NCI-H446 treated with DMSO at 0.1 percent for 48 hours (cell line): ENCODE measurements at regions not wholly inside any gene's neighbourhood (a gene's known extent, or its start where the extent isn't known, plus 50 kb on each side); places are given as distances from the start of the nearest gene placed in this dataset.

Experiments used
- DNase-seq: peaks from one replicate; lab custom pipeline; 2025; lab: John Stamatoyannopoulos, UW

DNA sequence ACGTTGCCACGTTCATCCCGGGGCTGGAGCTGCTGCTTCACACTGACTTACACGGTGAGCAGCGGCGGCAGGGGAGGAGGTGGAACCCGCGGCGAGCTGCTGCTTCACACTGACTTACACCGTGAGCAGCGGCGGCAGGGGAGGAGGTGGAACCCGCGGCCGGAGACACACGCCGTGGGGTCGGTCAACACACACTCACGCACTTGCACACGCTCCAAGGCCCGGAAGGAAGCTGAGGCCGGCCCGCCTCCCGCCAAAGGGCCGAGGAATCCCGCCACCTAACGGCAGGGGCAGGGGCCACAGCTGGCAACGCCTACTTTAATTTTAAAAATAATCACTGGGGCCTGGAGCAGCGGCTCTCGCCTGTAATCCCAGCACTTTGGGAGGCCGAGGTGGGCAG, 94.4 kb upstream of the FOXC1 start:
- DNase-seq: no peak

DNA sequence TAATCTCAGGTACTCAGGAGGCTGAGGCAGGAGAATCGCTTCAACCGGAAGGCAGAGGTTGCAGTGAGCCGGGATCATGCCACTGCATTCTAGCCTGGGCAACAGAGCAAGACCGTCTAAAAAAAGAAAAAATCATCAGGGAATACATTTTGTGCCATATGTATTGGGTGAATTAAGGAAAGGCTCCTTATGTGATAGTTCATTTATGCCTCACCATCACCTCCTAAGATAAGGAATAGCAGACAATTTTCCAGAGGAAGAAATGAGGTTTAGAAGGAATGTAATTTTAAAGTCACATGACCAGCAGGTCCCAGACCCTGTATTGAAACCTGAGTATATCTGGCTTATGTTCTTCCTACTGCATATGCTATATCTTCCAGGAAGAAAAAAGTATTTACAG, 93.9 kb upstream of the FOXC1 start:
- DNase-seq: no peak

DNA sequence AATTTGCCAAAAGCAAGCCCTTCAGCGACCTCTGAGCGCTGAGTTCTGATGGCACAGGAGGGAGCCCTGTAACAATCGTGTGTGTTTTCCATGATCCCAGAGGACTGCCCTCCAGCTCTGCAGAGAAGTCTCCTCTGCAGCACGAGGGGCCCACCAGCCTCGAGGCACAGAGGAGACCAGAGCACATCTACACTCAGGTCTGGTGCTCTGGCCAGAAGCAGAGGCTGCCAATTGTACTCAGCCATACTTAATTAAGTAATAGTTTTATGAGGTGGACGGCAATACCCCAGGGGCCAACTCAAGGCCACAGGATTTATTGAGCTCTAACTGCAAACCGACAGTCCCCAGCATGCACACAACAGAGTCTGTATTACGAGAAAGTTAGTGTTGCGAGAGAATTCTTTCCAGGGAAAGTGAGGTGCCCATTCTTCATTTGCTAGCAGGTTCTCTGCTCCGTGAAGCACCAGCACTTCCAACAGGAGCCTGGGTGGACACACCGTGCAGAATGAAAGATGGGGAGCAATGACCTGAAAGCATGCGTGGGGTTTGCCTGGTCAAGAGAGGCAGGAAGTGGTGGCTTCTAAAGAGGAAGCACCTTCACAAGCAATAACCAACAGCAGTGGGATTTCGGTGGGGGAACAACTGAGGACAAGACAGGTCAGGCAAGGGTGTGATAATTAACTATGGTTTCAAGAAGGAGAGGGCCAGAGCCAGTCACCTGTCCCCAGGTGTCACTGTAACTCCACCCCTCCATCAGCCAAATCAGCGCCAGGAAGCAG, 92.8 kb upstream of the FOXC1 start:
- DNase-seq: no peak

DNA sequence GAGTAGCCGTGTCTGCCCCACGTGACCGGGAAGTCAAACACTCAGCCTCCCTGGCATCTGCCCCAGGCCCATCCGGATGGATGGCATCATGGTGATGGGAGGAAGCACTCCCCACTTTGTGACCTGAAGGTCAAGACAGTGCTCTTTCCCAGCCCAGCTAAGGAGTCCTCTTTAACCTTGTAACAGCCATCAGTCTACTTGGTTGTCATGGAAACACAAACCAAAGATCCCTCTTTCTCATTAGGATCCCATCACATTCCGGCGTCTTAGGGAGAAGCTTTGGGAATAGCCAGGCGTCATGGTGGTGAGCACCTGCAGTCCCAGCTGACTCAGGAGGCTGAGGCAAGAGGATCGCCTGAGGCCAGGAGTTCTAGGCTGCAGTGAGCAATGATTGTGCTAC, 90.9 kb upstream of the FOXC1 start:
- DNase-seq: no peak

DNA sequence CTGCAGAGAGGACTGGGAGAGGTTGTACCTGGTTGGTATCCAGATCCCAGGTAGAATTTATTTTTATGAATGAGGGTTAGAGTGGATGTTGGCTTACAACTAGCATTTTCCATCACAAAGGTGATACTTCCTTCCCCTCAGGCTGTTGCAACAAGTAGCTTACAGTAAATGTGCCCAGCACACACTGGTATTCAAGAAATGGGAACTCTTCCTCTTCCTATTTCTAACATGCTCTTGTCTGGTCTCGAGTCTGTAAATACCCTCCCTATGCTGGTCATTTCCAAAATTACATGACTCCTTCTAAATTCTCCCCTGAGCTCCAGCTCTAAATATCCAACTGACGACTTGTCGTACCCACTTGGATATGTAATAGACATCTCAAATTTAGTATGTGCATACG, 90.1 kb upstream of the FOXC1 start:
- DNase-seq: no peak

DNA sequence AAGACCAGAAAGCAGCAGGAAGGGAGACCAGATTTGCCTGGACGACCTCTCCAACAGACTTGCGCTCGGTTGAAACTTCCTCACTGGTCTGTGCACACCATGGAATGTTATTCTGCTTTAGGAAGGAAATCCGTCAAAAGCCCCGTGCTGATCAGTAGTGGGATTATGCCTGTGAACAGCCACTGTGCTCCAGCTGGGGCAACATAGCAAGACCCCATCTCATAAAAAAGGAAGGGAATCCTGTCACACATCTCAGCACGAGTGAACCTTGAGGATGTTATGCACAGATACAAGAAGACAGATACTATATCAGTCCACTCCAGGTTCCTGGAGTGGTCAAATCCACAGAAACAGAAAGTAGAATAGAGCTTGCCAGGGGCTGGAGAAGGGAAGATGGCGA, 86.9 kb upstream of the FOXC1 start:
- DNase-seq: no peak

DNA sequence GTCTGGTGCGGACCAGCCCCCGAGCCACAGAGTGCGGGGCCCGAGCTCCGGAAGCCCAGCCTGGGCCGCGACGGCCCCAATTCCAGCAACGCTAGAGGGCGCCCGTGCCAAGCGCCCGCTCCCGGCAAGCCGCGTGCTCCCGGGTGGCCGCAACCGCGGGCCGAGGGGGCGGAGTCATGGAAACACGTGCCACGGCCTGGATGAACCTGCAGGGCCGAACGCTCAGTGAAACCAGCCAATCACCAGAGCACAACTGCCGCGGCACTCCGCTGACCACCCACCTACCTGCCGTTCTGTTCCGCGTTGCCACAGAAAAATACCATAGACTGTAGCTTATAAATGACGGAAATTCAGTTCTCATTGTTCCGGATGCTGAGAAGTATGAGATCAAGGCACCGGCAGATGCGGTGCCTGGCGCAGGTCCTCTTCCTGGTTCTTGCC, 85.7 kb upstream of the FOXC1 start:
- DNase-seq: no peak

DNA sequence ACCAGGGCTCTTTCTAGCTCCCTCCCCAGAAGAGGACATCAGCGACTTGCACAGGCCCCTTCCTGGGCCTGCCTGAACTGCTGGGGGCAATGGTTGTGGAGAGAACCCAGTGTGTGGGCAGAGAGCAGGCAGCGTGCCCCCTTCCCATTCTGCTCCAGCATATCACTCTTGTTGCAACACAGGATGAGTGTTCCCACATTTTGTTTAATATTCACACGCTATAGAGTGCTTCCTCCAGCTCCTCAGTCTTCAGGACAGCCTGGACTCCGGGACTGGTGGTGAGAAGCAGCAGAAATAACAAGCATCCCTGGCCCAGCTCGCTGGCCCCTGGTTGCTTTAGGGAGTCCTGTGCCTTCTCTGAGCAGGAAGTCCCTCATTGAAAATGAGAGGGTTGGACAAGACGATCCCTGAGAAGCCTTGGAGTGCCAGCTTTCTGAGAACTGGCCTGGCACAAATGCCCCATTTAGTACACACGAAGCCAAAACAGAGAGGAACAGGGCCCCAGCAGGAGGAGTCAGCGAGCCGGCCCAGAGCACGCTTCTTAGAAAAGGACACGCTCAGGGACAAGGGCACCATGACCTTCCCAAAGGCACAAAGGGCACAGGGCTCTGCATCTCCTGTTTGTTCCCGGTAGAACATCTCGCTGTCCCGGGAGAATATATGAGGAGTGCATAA, 84.2 kb upstream of the FOXC1 start:
- no peak for DNase-seq

DNA sequence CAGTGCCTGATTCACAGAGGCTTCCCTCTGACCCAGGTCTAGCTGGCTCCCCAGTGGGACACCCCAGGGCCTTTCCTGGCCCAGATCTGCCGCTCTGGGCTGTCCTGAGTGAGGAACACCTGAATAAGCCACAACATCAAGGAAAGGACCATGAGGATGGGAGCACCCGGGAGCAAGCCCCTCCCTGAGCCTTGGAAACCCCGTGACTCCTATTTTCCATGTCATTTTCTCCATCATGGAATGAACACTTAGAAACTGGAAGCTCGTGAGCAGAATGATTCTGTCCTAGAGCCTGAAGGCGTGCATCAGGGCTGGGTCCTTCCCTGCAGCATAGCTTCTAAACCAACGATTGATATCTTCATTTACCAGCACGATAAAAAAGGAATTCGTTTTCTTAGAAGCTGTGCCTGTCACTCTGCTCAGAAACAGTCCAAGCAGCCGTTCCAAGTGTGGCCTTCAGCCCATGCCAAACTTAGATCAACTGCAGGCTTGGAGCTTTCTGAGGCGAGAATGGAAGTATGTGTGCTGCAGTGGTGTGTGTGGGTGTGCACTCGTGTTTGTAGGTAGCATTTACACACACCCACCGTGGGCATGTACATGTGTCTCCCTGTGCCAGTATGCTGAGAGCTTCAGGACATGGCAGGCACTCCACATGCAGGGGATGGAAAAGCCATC, 83.2 kb upstream of the FOXC1 start:
- DNase-seq: no peak

DNA sequence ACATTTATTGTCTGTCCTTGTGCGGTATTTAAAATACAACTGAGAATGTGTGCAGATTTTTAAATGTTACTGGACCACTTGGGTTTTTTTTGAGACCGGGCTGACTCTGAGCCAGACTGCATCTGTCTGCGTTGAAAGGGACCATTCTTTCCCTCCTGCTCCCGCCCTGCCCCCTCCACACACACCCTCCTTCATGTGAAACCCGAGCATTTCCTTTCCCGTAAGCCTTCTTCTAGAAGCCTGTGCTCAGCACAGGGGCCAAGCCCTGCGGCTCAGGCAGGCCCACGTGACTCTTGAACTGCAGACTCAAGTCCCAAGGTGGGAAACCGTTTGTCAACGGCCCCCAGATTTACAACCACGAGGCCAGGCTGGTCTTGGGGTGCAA, 82.7 kb upstream of the FOXC1 start:
- no peak for DNase-seq

DNA sequence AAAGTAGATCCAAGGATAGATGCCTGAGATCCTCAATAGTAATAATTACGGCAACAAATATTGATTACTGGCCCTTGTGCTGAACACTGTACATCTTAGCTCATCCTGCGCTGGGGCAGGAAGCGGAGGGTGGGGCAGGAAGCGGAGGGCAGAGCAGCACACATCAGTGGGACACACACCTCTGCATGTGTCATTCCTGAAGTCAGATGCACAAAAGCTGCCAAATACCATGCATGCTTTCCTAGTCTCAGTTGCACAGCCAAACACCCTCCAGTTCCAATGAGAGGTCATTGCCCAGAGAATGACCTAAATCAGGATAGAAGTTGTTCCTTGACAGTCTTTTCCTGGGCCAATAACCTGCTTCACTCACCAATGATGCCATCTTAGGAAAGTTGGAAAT, 74.4 kb upstream of the FOXC1 start:
- no peak for DNase-seq

DNA sequence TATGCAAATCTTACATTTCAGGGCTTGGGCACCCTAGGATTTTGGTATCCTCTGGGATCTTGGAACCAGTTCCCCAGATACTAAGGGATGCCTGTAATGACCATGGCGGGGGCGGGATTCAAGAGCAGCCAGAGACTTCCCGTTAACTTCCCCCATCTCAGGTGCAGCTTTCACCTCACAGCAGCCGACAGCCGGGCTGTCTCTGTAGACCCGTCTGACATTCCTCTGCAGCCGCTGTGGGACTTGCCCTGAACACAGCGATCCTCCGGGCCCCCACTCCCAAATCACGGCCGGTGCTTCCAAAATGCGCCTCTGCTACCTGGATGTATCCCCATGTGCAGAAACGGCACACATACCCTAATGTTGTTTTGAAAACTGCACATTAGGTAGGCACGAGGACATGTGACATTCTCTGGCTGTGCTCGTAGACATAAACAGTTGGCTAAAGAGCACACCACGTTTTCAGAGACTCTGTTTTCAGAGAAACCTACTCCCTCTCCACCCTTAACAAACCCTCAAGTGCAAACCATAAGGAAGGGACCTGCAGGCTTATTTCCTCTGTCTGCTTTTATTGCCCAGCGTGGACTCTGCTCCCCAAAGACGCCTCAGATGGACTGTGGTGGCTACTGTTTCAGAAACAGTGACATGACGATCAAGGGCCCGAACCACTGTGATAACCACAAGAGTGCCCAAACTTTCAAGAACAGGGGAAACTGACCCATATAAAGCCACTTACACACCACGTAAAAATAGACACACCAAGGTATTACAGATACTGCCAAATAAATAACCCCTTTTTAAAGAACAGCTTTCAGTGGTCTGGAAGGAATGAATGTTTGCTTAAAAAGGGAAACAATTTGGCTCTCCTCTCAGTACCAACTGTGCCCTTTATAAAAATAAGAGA, 72.9 kb upstream of the FOXC1 start:
- DNase-seq: no peak

DNA sequence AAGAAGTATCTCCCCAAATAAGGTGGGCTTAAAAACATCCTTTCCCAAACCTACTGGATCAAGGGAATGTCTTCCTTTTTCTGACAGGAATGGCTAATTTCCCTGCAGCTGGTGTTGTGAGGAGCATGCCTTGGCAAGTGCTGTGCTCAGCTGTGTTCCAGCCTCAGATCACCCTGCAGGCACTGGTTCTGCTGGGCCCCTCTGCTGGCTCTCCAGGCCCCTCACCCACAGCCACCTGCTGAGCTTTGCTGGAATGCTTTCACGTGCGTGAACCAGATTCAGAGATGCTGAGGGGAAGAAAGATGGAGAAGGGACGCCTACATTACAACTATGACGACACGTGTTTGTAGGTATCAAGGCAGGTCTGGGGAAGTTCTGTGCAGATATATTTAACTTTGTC, 71.3 kb upstream of the FOXC1 start:
- no peak for DNase-seq

DNA sequence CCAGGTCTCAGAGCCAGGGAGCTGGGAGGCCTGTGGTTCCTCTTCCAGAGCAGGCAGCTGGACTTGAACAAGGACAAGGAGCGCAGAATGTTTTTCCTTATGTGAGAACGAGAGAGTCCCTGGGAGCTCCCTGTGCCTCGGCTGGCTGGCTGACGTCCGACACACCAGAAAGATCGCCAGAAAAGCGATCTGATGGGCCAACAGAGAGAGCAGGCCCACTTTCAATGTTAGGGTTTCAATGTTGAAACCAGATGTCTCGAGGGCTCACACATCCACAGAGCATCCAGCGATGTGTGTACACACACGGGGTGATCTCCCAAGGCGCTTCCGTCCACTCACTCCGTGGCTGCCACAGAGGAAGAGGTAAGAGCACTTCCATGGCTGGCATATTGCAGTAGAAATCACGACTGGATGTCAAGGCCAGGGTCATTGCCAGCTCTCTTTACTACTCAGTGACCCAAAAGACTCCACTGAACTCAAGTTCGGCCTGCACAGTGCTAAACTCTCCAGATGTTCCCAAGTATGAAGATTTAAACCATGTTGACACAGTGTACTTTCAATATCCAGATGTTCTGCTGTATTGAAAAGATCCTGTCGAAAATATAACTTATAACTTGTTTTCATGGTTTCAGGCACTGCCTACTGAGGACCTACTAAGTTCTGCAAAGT, 70.8 kb upstream of the FOXC1 start:
- DNase-seq: no peak

DNA sequence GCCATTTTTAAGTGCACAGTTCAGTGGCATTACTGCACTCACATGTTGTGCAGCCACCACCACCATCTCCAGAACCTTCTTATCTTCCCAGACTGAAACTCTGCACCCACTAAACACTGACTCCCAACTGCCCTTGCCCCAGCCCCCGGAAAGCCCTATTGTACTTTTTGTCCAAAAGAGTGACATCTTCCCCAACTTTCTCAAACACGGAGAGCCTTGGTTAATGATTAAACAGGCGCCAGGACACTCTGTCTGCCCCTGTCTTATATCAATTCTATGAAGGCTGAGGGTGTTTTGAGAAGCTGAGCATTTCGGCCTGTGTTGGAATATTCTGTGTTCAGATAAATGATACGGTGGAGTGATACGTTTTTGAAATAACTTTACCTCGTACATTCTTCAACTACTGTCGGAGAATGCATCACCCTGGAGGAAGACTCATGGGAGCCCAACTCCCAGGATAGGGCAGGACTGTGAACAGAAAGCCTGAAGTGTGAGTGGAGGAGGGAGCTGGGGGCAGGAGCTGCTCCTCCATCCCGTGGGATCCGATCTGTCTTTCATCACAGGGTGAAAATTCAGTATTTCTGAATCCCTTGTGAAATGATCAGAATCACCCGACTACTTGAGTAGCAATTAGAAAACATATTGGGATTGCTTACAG, 68.7 kb upstream of the FOXC1 start:
- no peak for DNase-seq

DNA sequence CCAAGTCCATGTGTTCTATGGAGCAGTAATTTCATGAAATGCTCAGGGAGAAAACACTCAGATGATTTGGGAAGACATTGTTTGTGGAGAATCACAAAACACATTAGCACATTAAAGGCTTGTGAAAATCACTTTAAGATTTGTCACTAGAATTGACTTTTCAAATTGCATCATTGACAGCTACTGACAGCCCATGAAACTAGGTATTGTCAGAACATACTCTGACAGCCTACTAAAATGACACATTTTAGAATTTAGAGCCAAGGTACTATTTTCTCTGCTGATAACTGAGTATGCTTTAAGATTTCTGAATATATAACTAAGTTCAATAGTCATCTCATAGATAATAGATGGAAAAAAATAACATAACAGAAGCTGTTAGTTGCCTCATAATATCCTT, 67.4 kb upstream of the FOXC1 start:
- DNase-seq: no peak

DNA sequence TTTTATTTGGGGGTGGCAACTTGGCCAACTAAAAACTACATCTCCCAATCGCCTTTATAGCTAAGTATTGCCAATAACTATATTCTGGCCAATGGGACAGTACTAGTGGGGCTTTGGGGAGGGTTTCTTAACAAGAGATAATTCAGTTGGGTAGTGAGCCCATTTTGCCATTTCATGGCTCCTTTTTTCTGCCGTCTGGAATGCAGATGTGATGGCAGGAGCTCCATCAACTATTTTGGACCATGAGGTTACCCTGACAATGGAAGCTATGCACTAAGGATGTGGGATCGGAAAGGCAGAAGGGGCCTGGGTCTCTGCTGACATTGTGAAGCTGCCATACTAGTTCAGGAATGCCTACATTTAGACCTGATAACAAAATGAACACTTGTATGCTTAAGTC, 67.0 kb upstream of the FOXC1 start:
- DNase-seq: no peak

DNA sequence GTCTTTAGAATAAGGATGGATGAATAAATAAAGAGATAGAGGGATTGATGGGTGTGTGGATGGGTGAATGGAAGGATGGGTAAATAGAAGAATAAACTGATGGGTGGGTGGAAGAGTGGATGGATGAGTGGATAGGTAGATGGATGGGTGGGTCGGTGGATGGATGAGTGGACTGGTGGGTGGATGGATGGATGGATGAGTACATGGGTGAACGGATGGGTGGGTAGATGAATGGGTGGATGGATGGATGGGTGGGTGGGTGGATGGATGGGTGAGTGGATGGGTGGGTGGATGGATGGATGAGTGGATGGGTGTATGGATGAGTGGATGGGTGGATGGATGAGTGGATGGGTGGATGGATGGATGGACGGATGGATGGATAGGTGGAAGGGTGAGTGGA, 65.7 kb upstream of the FOXC1 start:
- no peak for DNase-seq

DNA sequence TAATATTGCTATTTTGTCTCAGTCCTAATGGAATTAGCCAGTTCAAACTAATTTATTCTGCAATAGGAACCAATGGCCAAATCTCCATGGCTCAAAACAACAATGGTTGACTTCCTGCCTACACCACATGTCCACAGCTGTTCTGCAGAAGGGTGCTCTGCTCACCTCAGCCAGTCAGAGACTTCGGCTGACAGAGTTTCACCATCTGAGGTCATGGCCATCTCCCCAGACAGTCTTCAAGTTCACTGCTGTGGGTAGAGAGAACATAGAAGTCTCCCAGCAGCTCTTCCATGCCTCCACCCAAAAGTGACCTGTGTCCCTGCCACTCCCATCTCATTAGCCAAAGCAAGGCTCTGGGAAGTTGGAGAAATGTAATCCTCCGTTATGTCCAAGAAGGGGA, 65.1 kb upstream of the FOXC1 start:
- no peak for DNase-seq

DNA sequence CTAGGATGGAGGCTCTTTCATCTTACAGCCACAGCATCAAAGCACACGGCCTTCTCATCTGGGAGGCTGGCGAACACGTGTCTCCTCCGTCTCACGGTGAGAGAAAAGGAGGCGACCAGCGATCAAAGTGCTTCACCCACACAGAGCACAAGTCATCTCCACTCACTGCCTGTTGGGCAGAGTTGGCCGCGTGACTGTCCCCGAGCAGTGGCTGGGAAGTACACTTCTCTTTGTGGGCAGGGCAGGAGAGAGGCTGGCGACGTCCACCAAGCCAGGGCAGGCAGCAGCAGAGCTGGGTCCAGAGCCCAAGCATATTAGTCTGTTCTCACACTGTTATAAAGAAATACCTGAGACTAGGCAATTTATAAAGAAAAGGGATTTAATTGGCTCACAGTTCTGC, 64.1 kb upstream of the FOXC1 start:
- DNase-seq: no peak

DNA sequence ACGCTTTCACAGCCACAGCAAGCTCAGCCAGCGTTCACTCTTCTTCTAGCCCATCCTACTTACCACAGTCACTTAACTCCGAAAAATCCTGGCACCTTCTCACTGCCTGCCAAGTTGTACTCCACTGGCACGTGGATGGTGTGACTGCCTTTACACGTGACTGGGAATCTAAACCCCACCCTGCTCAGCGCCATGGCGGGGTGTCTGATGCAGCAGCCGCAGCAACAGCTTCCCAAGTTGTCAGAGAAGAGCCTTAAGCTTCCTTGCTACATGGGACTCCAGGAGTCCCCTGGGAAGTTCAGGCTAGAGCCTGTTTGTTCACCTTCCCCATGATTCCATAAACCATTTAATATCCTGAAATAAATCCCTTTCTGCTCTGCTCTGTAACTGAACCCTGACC, 61.9 kb upstream of the FOXC1 start:
- no peak for DNase-seq
